Right lobe of liver (tissue), 6 donors: ENCODE measurements at regions not wholly inside any gene's neighbourhood (a gene's known extent, or its start where the extent isn't known, plus 50 kb on each side); places are given as distances from the start of the nearest gene placed in this dataset.

Experiments used
- ATAC-seq, 4 donors: fragments of 200-7000 bp; cut with Tn5 transposase; one replicate each; pipeline ENCODE4 v1.9.1; 2020; ENCODE audit warnings: mild to moderate bottlenecking in 4 of 4, moderate library complexity in 4 of 4
- DNase-seq, 3 donors: peaks; one replicate each; pipeline ENCODE4 v3.0.0-alpha.2; 2020
- H3K27ac ChIP-seq, 3 donors: fragments of 200-600 bp; one replicate each; pipeline ENCODE4 v1.8.0; 2022
- H3K27me3 ChIP-seq, 2 donors: fragments of 200-600 bp; one replicate each; pipeline ENCODE4 v1.8.0; 2022
- H3K36me3 ChIP-seq, 4 donors: fragments of 200-600 bp; sonication (generic) in 1 of 4; one replicate each; pipeline versions ENCODE4 v1.5.1 to v1.8.0; 2017 to 2022; ENCODE audit warnings: control low read depth in 1 of 4
- H3K4me1 ChIP-seq, 4 donors: fragments of 200-600 bp; sonication (generic) in 1 of 4; one replicate each; pipeline versions ENCODE4 v1.5.1 to v1.8.0; 2017 to 2022; ENCODE audit warnings: control low read depth in 1 of 4
- H3K4me3 ChIP-seq, 3 donors: fragments of 200-600 bp; one replicate each; pipeline ENCODE4 v1.8.0; 2022
- H3K9me3 ChIP-seq, 4 donors: fragments of 200-600 bp; sonication (generic) in 1 of 4; one replicate each; pipeline versions ENCODE4 v1.5.1 to v1.8.0; 2017 to 2022; ENCODE audit warnings: control low read depth in 1 of 4
- POLR2A ChIP-seq: fragments of 450-650 bp; IDR thresholded peaks from one replicate; pipeline ENCODE4 v1.6.1; 2017; ENCODE audit warnings: antibody characterized with exemption, mild to moderate bottlenecking
- WGBS: methylation state at CpG from one replicate; pipeline ENCODE4 v1.1.6; 2018; ENCODE audit warnings: low coverage, low lambda C conversion rate; ENCODE audit not compliant: insufficient coverage; ENCODE audit errors: missing lambda C conversion rate; 5-methylcytosine and 5-hydroxymethylcytosine counted together
- intact Hi-C, 2 donors: fragments of 100-400 bp; cut with DNase I; formaldehyde crosslinking; loops; one replicate each; pipeline versions ENCODE4 v1.11.2 to v1.14.1; 2022
- TF ChIP-seq, protein P1 (sequence below), 4 donors: fragments of 200-600 bp in 3 of 4; fragments of 450-650 bp in 1 of 4; IDR thresholded peaks; one replicate each; pipeline versions ENCODE4 v1.5.1 to v1.8.0; 2016 to 2022; ENCODE audit warnings: antibody characterized with exemption in 4 of 4, mild to moderate bottlenecking in 2 of 4
- donor health status: DM: no; HTN: yes; CAD: no.
- donor health status: DM: no; HTN: no; CAD: no.
- donor health status: DM: no; HTN: no; CAD: no.
- donor health status: DM: no; HTN: yes; CAD: no.
- donor health status: DM: no; HTN: yes; CAD: no.

DNA sequence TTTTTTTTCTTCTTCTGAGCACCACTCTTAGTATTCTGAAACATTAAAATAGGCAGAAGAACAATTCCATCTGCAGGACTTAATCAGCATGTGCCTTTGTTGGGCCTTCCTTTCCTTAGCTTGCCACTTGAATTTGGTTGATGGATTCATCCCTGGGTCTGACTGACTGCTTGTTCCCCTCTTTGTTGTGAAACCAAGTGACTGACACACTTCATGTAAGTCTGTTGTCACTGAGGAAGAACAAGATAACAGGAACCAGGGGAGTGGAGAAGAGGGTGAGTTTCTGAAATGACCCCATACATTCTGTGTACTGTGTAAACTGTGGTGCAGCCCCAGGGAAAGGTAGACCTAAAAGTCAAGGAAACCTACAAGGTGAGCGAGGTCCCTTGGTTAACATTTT is 188.7 kb upstream of the TBC1D5 start:
- Histone ChIP-seq H3K4me1 (no peaks in the 10 kb centered on the region), H3K4me3 (no peak overlapping the region), H3K27me3 (no peaks in the 10 kb centered on the region), H3K9me3 (no peaks in the 10 kb centered on the region), H3K27ac (no peak overlapping the region), H3K36me3 (no peaks in the 10 kb centered on the region)
- DNase-seq (no peak), ATAC-seq (no peak)
- intact Hi-C loops: no loop called here
- TF ChIP-seq POLR2A: no peak
- TF ChIP-seq, protein P1, sequence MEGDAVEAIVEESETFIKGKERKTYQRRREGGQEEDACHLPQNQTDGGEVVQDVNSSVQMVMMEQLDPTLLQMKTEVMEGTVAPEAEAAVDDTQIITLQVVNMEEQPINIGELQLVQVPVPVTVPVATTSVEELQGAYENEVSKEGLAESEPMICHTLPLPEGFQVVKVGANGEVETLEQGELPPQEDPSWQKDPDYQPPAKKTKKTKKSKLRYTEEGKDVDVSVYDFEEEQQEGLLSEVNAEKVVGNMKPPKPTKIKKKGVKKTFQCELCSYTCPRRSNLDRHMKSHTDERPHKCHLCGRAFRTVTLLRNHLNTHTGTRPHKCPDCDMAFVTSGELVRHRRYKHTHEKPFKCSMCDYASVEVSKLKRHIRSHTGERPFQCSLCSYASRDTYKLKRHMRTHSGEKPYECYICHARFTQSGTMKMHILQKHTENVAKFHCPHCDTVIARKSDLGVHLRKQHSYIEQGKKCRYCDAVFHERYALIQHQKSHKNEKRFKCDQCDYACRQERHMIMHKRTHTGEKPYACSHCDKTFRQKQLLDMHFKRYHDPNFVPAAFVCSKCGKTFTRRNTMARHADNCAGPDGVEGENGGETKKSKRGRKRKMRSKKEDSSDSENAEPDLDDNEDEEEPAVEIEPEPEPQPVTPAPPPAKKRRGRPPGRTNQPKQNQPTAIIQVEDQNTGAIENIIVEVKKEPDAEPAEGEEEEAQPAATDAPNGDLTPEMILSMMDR (IDR thresholded peaks at IDR 0.05): no peak
- WGBS: 79% methylated on average over 1 of the region's 1 CpG

DNA sequence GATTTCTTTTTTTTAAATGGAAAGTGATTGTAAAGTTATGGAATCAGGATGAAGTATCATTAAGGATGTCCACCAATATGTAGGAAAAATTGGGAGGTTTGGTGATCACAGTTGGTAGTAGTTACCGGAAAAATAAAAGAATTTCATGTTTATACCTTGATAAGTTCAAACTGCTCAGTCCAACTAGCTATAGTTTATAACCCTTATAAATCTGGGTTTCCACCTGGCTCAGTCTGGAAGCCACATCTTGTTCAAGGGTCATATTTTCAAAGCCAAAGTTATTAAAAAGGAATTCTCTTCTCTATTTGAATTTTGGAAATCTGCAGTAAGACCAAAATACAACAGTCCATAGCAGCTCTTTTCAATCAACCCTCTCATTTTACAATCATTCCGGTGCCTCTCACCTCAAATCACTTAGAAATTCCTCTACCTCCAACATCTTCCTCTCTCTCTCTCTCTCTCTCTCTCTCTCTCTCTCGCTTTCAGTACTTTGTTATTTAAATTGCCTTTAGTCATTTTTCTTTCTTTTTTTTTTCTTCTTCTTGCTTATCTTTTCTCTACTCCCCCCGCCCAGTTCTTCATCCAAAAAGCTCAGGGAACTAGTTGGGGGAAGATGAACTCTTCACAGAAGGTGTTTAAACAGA is 186.2 kb upstream of the TBC1D5 start:
- Histone ChIP-seq H3K27me3 (no peaks in the 10 kb centered on the region), H3K27ac (no peak overlapping the region), H3K36me3 (no peaks in the 10 kb centered on the region), H3K9me3 (no peaks in the 10 kb centered on the region), H3K4me1 (no peaks in the 10 kb centered on the region), H3K4me3 (no peak overlapping the region)
- 44% methylated on average over 4 of the region's 4 CpGs for WGBS
- DNase-seq (no peak), ATAC-seq (no peak)
- TF ChIP-seq POLR2A: no peak
- TF ChIP-seq, protein P1 (IDR thresholded peaks at IDR 0.05): no peak
- intact Hi-C loops: no loop called here

DNA sequence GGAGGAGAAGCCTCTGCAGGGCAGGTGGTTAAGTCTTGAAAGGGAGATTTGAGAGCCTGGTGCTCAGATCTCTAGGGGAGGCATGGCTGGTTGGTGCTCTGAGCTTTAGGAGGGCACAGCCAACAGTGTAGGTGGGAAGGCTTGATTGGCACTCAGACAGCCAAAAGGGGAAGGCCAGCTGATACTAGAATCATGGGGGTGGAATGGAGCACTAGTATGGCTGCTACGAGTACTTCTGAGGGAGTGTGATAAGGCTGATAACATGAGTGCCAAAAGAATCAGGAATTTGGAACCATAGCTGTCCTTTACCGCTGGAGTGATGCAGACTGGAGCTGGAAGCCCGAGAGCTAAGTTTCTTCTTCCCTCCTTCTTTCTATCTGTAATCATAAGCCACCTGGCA is 184.6 kb upstream of the TBC1D5 start:
- no peaks in the 10 kb centered on the region for H3K36me3 ChIP-seq
- no peak overlapping the region for H3K4me3 ChIP-seq
- DNase-seq (no peak), ATAC-seq (no peak)
- 66% methylated on average over 3 of the region's 3 CpGs for WGBS
- TF ChIP-seq POLR2A: no peak
- TF ChIP-seq, protein P1 (IDR thresholded peaks at IDR 0.05): no peak
- H3K4me1 ChIP-seq: no peaks in the 10 kb centered on the region
- intact Hi-C loops: no loop called here
- H3K27me3 ChIP-seq: no peaks in the 10 kb centered on the region
- no peak overlapping the region for H3K27ac ChIP-seq
- no peaks in the 10 kb centered on the region for H3K9me3 ChIP-seq

DNA sequence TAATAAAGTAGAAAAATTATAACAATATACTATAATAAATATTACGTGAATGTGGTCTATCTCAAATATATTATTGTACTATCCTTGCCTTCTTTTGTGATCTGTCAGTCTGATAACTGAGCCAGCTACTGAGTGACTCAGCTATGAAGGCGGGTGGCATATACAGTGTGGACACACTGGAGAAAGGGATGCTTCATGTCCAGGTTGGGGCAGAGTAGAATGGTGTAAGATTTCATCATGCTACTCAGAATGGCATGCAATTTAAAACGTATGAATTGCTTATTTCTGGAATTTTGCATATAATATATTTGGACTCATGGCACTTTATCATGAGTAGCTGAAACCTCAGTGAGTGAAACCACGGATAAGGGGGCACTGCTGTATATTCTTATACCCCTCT is 172.9 kb upstream of the TBC1D5 start:
- no peak overlapping the region for H3K4me3 ChIP-seq
- 50% methylated on average over 4 of the region's 4 CpGs for WGBS
- TF ChIP-seq, protein P1 (IDR thresholded peaks at IDR 0.05): no peak
- no peak for TF ChIP-seq POLR2A
- DNase-seq: no peak
- no peak for ATAC-seq
- no peak overlapping the region for H3K27ac ChIP-seq
- intact Hi-C loops: no loop called here
- no peaks in the 10 kb centered on the region for H3K27me3 ChIP-seq
- H3K4me1 ChIP-seq: no peaks in the 10 kb centered on the region
- H3K9me3 ChIP-seq: no peaks in the 10 kb centered on the region
- H3K36me3 ChIP-seq: no peaks in the 10 kb centered on the region

DNA sequence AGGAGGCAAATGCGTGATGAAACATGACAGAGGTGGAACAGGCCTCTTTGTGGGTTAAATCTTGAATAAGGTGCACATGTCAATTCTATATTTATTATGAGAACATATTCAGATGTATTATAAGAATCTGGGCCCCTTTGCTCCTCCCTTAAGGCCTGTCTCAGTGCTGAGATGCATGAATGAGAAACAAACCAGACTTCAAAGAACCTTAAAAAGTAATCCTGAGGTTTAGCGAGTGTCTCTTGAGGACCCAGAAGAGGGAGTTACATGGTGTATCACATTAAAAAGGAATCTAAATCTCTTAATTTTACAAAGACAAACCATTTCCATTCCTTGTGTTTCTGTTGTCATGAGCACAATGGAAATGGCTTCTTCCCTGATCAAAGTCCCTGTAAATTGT is 170.9 kb upstream of the TBC1D5 start:
- no peak for DNase-seq
- intact Hi-C loops: no loop called here
- 81% methylated on average over 2 of the region's 2 CpGs for WGBS
- Histone ChIP-seq H3K4me3 (no peak overlapping the region), H3K36me3 (no peaks in the 10 kb centered on the region), H3K27me3 (no peaks in the 10 kb centered on the region), H3K27ac (no peak overlapping the region), H3K9me3 (no peaks in the 10 kb centered on the region), H3K4me1 (no peaks in the 10 kb centered on the region)
- TF ChIP-seq, protein P1 (IDR thresholded peaks at IDR 0.05): no peak
- no peak for TF ChIP-seq POLR2A
- no peak for ATAC-seq
